Endodermal cell (in vitro differentiated cells): ENCODE measurements at regions not wholly inside any gene's neighbourhood (a gene's known extent, or its start where the extent isn't known, plus 50 kb on each side); places are given as distances from the start of the nearest gene placed in this dataset.

Experiments
- DNase-seq: peaks from one replicate; pipeline ENCODE4 v3.0.0-alpha.2; 2017
- H3K27ac ChIP-seq: 2 replicates; pipeline ENCODE4 v1.5.1; 2013; ENCODE audit warnings: mild to moderate bottlenecking, low read depth, low read length, moderate library complexity
- H3K27me3 ChIP-seq: 2 replicates; pipeline ENCODE4 v1.6.1; 2013; ENCODE audit warnings: mild to moderate bottlenecking, low read length, moderate library complexity; ENCODE audit not compliant: insufficient read depth, control insufficient read depth, poor library complexity, severe bottlenecking
- H3K36me3 ChIP-seq: 2 replicates; pipeline ENCODE4 v1.7.0; 2013; ENCODE audit warnings: mild to moderate bottlenecking, low read length, moderate library complexity; ENCODE audit not compliant: control insufficient read depth, insufficient read depth
- H3K4me1 ChIP-seq: one replicate; pipeline ENCODE4 v1.7.0; 2013; ENCODE audit warnings: low read length; ENCODE audit not compliant: control insufficient read depth, insufficient read depth
- H3K4me3 ChIP-seq: 2 replicates; pipeline ENCODE4 v1.5.1; 2013; ENCODE audit warnings: mild to moderate bottlenecking, low read length, moderate library complexity
- H3K9ac ChIP-seq: 2 replicates; pipeline ENCODE4 v1.6.1; 2013; ENCODE audit warnings: mild to moderate bottlenecking, low read length, moderate library complexity; ENCODE audit not compliant: poor library complexity, severe bottlenecking; ENCODE audit errors: extremely low read depth
- H3K9me3 ChIP-seq: 2 replicates; pipeline ENCODE4 v1.6.1; 2013; ENCODE audit warnings: mild to moderate bottlenecking, low read length, moderate library complexity; ENCODE audit not compliant: control insufficient read depth
- H3K27ac Mint-ChIP-seq: 2 replicates; pipeline ENCODE4 v1.8.0; 2020; ENCODE audit warnings: mixed read lengths
- H3K27me3 Mint-ChIP-seq: 2 replicates; pipeline ENCODE4 v1.8.0; 2021; ENCODE audit warnings: mild to moderate bottlenecking, mixed read lengths; ENCODE audit not compliant: insufficient read depth
- H3K36me3 Mint-ChIP-seq: 2 replicates; pipeline ENCODE4 v1.8.0; 2020; ENCODE audit warnings: low read depth, mixed read lengths
- H3K4me1 Mint-ChIP-seq: 2 replicates; pipeline ENCODE4 v1.8.0; 2020; ENCODE audit warnings: mixed read lengths
- H3K4me3 Mint-ChIP-seq: 2 replicates; pipeline ENCODE4 v1.8.0; 2020; ENCODE audit warnings: mild to moderate bottlenecking, moderate library complexity, mixed read lengths
- H3K9me3 Mint-ChIP-seq: 2 replicates; pipeline ENCODE4 v1.8.0; 2020; ENCODE audit warnings: mild to moderate bottlenecking, mixed read lengths
- WGBS, 2 experiments: methylation state at CpG; one replicate each; pipeline versions ENCODE4 v1.1.5 to v1.1.7; 2013; ENCODE audit warnings: missing lambda C conversion rate in 2 of 2, mixed read lengths in 1 of 2; ENCODE audit not compliant: insufficient coverage in 1 of 2, insufficient read length in 1 of 2; 5-methylcytosine and 5-hydroxymethylcytosine counted together
- TF ChIP-seq, protein P1 (sequence below): fragments of 200-600 bp; sonication (generic); conservative IDR thresholded peaks from 2 replicates; pipeline ENCODE4 v1.5.0; 2021; ENCODE audit warnings: antibody characterized with exemption, mild to moderate bottlenecking

DNA sequence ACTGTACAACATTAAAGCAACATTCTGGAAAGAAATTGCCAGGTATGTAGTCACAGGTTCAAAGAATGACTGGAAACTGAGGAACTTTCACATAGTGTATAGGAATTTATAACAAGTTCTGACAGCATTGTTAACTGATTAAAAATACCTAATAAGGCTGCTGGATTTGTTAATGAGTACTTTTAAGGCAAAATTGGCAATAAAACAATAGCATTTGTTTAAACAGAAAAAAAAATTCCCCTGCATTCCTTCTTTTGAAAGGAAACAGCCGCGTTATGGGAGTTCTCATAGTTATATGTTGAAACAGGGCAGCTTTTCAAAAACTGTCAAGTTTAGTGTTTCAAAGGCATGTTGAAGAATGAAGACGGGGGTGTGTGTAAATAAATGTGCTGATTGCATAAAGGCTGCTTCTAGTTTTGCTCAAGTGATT is 282.5 kb upstream of the FAT1 start:
- Mint-ChIP-seq H3K4me3 (no peak overlapping the region), H3K9me3 (no peaks in the 10 kb centered on the region), H3K36me3 (no peaks in the 10 kb centered on the region), H3K27me3 (no peaks in the 10 kb centered on the region), H3K27ac (no peak overlapping the region), H3K4me1 (no peaks in the 10 kb centered on the region)
- Histone ChIP-seq H3K4me3 (no peak overlapping the region), H3K27ac (no peak overlapping the region), H3K9me3 (no peaks in the 10 kb centered on the region), H3K36me3 (no peaks in the 10 kb centered on the region), H3K27me3 (no peaks in the 10 kb centered on the region), H3K4me1 (no peaks in the 10 kb centered on the region), H3K9ac (no peak overlapping the region)
- TF ChIP-seq, protein P1, sequence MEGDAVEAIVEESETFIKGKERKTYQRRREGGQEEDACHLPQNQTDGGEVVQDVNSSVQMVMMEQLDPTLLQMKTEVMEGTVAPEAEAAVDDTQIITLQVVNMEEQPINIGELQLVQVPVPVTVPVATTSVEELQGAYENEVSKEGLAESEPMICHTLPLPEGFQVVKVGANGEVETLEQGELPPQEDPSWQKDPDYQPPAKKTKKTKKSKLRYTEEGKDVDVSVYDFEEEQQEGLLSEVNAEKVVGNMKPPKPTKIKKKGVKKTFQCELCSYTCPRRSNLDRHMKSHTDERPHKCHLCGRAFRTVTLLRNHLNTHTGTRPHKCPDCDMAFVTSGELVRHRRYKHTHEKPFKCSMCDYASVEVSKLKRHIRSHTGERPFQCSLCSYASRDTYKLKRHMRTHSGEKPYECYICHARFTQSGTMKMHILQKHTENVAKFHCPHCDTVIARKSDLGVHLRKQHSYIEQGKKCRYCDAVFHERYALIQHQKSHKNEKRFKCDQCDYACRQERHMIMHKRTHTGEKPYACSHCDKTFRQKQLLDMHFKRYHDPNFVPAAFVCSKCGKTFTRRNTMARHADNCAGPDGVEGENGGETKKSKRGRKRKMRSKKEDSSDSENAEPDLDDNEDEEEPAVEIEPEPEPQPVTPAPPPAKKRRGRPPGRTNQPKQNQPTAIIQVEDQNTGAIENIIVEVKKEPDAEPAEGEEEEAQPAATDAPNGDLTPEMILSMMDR, result no peak
- no peak for DNase-seq
- WGBS, 2 experiments, result 90% methylated on average over 3 of the region's 3 CpGs; no CpG with 5 or more reads in 1 of the 2 experiments

DNA sequence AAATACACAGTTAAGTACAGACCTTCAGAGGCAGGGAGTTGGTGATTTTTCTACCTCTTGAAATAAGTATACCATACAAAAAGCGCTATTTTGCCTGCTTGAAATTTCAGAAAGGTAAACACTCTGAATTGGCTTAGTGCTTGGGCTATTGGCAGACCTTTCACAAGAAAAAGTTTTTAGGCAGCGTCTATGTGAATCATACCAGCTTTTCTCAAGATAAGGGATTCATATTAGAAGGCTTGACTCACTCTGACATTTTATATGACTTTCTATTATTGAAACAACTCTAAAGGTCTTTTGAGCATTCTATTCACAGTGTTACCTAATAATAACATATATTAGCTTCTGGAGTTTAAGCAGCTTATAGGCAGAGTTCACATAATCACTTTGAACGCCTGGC is 286.4 kb upstream of the FAT1 start:
- no peak overlapping the region for H3K27ac ChIP-seq
- TF ChIP-seq, protein P1, result no peak
- no peaks in the 10 kb centered on the region for H3K36me3 Mint-ChIP-seq
- WGBS, 2 experiments, result 93 to 94% methylated on average over 3 of the region's 3 CpGs
- no peak overlapping the region for H3K9ac ChIP-seq
- H3K27me3 ChIP-seq, result no peaks in the 10 kb centered on the region
- H3K36me3 ChIP-seq, result no peaks in the 10 kb centered on the region
- DNase-seq, result no peak
- H3K4me1 Mint-ChIP-seq, result no peaks in the 10 kb centered on the region
- no peak overlapping the region for H3K4me3 ChIP-seq
- no peaks in the 10 kb centered on the region for H3K9me3 ChIP-seq
- H3K4me3 Mint-ChIP-seq, result no peak overlapping the region
- H3K27me3 Mint-ChIP-seq, result peaks cover 8% of the 10 kb centered on the region
- no peak overlapping the region for H3K27ac Mint-ChIP-seq
- no peaks in the 10 kb centered on the region for H3K4me1 ChIP-seq
- no peaks in the 10 kb centered on the region for H3K9me3 Mint-ChIP-seq

DNA sequence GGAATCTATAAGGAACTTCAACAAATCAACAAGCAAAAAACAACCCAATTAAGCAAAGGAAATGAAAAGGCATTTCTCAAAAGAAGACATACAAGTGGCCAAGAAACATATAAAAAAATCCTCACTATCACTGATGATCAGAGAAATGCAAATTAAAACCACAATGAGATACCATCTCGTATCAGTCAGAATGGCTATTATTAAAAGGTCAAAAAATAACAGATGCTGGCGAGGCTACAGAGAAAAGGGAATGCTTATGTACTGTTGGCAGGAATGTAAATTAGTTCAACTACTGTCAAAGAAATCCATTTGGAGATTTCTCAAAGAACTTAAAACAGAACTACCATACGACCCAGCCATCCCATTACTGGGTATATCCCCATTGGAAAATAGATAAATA is 292.4 kb upstream of the FAT1 start:
- DNase-seq, result no peak
- H3K27me3 Mint-ChIP-seq, result peaks cover 39% of the 10 kb centered on the region
- no peak overlapping the region for H3K27ac ChIP-seq
- H3K27me3 ChIP-seq, result peaks cover 15% of the 10 kb centered on the region
- no peaks in the 10 kb centered on the region for H3K9me3 Mint-ChIP-seq
- peaks cover 16% of the 10 kb centered on the region for H3K4me1 Mint-ChIP-seq
- H3K4me3 ChIP-seq, result no peak overlapping the region
- H3K27ac Mint-ChIP-seq, result no peak overlapping the region
- no peak overlapping the region for H3K4me3 Mint-ChIP-seq
- H3K36me3 ChIP-seq, result no peaks in the 10 kb centered on the region
- peaks cover 3% of the 10 kb centered on the region for H3K4me1 ChIP-seq
- TF ChIP-seq, protein P1, result no peak
- no peaks in the 10 kb centered on the region for H3K36me3 Mint-ChIP-seq
- no peak overlapping the region for H3K9ac ChIP-seq
- 83 to 90% methylated on average over 1 to 3 of the region's 3 CpGs for WGBS, 2 experiments
- no peaks in the 10 kb centered on the region for H3K9me3 ChIP-seq
